Esophagus squamous epithelium (tissue), 4 donors: ENCODE measurements at regions not wholly inside any gene's neighbourhood (a gene's known extent, or its start where the extent isn't known, plus 50 kb on each side); places are given as distances from the start of the nearest gene placed in this dataset.

ENCODE experiments used
- CTCF ChIP-seq, 6 experiments: fragments of 450-650 bp in 4 of 6; fragments of 200-600 bp in 2 of 6; sonication (generic) in 2 of 6; IDR thresholded peaks; one replicate each; pipeline ENCODE4 v1.5.1; 2016 to 2019; ENCODE audit warnings: antibody characterized with exemption in 6 of 6, mild to moderate bottlenecking in 4 of 6, moderate library complexity in 4 of 6
- POLR2A ChIP-seq, 4 donors: fragments of 450-650 bp; IDR thresholded peaks; one replicate each; pipeline ENCODE4 v1.6.1; 2017; ENCODE audit warnings: antibody characterized with exemption in 4 of 4, mild to moderate bottlenecking in 4 of 4, moderate library complexity in 3 of 4

- TF ChIP-seq CTCF (IDR thresholded peaks at IDR 0.05) = no peak
- no peak for TF ChIP-seq POLR2A (IDR thresholded peaks at IDR 0.05)
These were observed 74.4 kb upstream of the SOD3 start for GRCh38 chr4:24720979-24721378.
